NCI-H510A treated with DMSO at 0.1 percent for 48 hours (cell line): ENCODE measurements at regions not wholly inside any gene's neighbourhood (a gene's known extent, or its start where the extent isn't known, plus 50 kb on each side); places are given as distances from the start of the nearest gene placed in this dataset.

Source experiments
- DNase-seq: peaks from one replicate; lab custom pipeline; 2025; lab: John Stamatoyannopoulos, UW

GRCh38 chr3:96712792-96713191 lies 101.6 kb upstream of the EPHA6 start:
- no peak for DNase-seq

- DNase-seq = no peak
Observed at GRCh38 chr3:96719921-96720320, 94.5 kb upstream of the EPHA6 start.

GRCh38 chr3:96731031-96731430 lies 83.4 kb upstream of the EPHA6 start:
- no peak for DNase-seq

GRCh38 chr3:96734273-96735009 lies 80.0 kb upstream of the EPHA6 start:
- no peak for DNase-seq

- DNase-seq = no peak
Observed at GRCh38 chr3:96748139-96748538, 66.3 kb upstream of the EPHA6 start.

- DNase-seq = no peak
Observed at GRCh38 chr3:96750094-96750767, 64.2 kb upstream of the EPHA6 start.

GRCh38 chr3:96753124-96753523 lies 61.3 kb upstream of the EPHA6 start:
- DNase-seq = no peak

GRCh38 chr3:96754128-96754527 lies 60.3 kb upstream of the EPHA6 start:
- DNase-seq = no peak

GRCh38 chr3:96755519-96755918 lies 58.9 kb upstream of the EPHA6 start:
- DNase-seq = no peak

GRCh38 chr3:96756516-96756915 lies 57.9 kb upstream of the EPHA6 start:
- DNase-seq = no peak

GRCh38 chr3:96760956-96761355 lies 53.4 kb upstream of the EPHA6 start:
- DNase-seq = no peak
